ENCODE measurements at regions not wholly inside any gene's neighbourhood (a gene's known extent, or its start where the extent isn't known, plus 50 kb on each side); places are given as distances from the start of the nearest gene placed in this dataset.

- no peak for DNase-seq
Measured at GRCh38 chr12:46131732-46132469, 136.9 kb downstream of the SLC38A1 start.

DNA sequence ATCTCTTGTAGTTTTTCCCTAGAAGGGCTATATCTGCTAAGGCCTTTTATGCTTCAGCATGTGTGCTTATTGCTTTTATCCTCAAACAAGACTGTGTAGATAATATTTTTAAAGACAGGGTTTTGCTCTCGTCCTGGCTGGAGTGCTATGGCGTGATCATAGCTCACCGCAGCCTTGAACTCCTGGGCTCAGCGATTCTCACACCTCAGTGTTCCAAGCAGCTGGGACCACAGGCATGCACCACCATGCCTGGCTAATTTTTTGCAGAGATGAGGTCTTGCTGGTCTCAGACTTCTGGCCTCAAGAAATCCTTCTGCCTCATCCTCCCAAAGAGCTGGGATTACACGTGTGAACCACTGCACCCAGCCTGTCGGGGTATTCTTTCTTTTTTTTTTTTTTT is 137.3 kb upstream of the SCAF11 start:
- DNase-seq = no peak

DNA sequence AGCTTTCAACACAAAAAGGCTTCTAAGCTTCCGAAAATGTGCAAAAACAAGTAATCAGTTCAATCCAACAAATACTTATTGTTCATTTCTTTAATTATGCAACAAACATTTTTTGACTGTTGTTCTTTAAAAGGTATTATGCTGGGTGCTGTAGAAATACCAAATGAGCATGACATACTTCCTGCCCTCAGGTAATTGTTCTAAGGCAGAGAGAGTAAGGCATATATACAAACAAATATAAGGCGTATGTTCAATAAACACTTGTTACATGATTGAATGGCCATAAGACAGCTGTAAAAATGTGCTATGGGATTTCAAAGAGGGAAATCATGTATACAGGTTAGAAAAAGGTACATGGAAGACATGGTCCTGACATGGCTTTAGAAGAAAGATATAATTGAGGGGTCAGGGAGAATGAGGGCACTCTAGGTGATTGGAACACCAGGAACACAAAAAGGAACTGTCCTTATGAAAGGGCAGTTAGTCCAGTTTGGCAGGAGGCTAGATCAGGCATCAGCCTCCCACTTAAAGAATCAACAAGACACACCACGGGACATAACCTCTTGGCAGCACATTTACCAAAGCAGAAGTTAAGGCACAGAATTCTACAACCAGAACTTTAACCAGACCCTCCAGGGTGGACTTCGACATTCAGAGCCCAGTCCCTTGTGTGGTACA is 135.8 kb upstream of the SCAF11 start:
- no peak for DNase-seq

DNA sequence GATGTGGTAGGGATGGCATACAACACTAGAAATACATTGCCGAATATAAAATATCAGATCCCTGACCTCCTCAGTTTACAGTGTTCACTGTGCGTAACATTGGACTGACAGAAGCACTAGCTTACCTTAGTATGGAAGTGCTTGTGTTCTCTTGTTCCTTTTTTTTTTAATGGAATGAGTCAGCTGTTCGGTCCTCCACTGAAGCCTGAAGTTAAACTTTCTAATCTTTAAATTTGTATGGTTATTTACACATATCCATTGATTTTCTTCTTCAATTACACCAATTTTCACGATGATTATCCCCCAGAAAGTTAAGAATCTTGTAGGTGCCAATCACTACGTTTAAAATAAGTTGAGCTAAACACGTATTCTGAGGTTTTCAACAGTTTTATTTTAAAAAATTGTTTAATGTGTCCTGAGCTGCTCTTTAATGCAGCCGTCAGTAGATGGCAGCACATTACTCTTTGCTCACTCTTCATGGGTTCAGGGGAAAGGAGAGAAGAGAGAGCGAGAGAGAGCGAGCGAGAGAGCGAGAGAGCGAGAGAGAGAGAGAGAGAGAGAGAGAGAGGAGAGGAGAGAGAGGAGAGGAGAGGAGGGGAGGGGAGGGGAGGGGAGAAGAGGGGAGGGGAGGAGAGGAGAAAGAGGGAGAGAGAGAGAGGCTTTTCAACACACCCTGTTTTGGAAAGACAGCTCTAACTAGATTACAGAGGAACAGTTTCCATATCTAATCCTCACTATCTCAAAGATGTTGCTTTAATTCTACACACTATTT is 134.7 kb upstream of the SCAF11 start:
- DNase-seq = peak; percentile 66

DNA sequence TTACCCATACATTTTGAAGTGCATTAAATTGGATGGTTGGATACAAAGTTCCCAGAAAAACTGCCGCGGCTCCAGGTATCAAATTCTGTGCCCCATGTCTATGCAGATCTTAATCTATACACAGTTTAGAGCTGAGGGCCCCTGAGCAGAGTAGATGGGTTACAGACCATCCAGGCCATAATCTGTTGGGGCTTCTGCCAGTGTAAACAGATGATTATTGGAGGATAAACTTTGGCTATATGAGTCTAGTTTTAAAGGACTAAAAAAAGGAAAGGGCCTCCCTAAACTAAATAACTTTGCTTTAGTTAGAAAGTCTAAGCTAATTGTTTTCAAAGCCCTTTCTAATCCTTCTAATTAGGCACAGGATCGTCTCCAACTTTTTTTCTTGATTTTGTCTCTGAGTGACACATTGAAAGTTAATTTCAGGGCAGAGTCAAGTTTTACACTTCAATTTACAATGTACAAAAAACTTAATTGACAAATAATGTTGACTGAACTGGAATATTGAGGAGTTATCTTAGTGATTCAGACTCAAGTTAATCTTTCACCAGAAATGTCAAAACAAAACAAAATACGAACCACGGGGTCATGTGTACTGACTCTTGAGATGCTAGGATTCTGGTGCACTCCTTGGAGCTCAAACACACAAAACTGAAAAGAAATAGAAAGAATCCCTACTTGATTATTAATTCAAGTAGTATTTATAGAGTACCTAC is 133.9 kb upstream of the SCAF11 start:
- DNase-seq = no peak

DNA sequence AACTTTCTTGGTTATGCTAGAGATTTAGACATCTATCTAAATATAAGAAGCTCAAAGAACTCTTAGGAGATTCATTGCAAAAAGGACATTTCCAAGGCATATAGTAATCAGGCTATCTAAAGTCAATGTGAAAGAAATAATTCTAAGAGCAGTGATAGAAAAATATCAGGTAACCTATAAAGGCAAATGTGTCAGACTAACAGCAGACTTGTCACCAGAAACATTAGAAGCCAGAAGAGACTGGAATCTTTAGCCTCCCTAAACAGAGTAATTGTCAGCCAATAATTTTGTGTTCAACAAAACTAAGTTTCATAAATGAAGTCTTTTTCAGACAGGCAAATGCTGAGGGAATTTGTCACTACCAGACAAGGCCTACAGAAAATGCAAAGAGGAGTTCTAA is 122.0 kb upstream of the SCAF11 start:
- DNase-seq = no peak

GRCh38 chr12:46111715-46112114 is 121.3 kb upstream of the SCAF11 start:
- DNase-seq = no peak

DNA sequence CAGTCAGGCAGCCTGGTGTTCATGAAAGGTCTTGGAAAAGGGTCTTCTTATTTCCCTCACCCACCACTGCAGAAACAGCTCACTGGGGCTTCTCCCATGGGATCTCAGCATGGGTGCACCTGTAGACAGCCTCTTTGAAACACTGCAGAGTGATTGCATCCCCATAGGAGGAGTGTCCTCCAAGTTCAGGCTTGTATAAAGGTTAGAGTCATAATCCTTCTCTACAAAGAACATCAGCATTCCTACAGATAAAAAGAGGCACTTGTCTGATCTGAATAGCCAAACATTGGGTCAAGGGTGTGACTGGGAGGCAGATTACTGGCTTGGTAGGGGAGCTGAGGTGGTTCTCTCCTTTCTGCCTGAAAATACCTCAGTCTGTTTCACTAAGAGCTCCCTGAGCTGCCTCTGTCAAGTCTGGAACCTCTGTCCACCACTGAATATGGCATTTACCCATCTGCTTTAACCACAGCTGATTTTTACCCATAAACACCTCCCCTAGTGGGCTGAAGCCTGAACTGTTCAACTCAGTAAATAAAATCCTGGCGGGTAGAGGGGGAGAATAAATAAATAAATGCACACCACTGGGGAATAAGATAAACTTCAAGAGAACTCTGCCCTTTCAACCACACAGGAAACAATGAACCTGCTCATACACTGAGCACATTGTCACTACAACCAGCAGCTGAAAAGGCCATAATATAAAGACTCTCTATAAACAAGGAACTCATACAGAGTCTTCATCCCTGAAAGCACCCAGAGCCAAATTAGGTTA is 120.7 kb upstream of the SCAF11 start:
- DNase-seq = peak; percentile 66

DNA sequence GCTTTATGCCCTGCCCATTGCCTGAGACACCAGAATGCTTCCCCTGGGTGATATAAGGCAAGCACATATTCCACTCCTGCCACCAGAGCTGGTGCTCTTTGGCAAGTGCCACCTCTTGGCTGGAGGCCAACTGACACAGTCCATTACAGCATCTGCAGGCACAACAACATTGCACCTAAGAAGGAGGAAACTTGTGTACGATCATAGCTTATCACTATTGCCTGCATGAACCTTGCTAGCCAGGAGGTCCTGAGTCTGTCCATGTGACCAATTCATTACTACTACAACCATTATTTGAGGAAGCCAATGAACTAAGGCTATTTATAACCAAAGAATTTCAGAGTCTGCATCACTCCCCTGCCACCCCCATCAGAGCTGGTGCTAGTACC is 119.8 kb upstream of the SCAF11 start:
- DNase-seq = peak; percentile 94

GRCh38 chr12:46109343-46110222 is 119.2 kb upstream of the SCAF11 start:
- DNase-seq = peak; percentile 11

DNA sequence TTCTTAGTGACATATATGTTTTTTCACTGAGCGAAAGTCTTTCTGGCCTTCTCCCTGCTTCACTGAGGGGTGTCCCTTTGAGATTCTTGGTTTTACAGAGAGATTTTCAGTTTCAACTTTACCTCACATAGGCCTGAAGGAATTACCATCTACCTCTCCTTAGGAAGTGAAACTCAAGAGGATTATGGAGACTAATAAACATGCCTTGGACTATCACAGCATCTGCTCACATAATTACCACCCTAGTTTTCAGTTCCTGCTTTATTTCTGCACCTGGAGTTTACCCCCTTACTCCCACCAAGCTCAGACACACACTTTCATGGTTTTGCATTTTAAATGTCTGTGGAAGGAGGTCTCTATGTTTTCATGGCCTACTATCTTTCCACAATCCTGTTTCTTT is 118.3 kb upstream of the SCAF11 start:
- DNase-seq = peak; percentile 74

DNA sequence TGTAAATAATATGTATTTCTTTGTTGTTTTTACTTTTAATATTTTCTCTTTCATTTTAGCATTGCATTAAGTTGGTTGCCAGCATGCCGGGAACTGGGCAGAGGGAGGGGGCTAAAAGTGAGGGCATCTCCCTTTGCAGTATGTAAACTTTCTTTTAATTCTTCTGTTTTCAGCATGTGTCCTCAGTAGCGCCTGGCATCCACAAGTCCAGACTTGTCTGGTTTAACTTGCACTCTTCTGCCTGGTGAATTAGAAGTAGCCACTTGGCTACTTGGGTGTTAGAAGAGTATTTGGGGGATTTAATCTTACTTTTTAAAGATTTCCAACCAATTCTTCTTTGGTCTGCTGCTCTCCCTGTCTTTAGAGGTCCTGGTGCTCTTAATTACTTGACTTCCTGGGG is 117.2 kb upstream of the SCAF11 start:
- peak; percentile 30 for DNase-seq

DNA sequence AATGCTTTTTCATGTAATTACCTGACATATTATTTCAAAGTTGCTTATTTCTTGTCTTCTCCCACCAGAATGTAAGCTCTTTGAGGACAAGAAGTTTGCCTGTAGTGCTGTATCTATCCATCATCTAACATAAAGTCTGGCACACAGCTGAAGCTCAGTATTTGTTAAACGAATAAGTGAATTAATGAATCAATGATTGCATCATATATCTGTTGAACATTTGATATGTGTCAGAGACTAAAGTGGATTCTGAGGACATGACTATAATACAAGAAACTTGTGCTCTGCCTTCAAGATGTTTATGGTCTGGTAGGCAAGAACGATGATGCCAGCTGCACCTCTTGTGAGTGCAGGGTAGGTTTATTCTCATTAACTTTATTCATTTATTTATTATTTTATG is 115.4 kb upstream of the SCAF11 start:
- DNase-seq = no peak

- no peak for DNase-seq
Measured at GRCh38 chr12:46103559-46104383, 113.4 kb upstream of the SCAF11 start.

- no peak for DNase-seq
Measured at GRCh38 chr12:46101485-46101869, 111.1 kb upstream of the SCAF11 start.

DNA sequence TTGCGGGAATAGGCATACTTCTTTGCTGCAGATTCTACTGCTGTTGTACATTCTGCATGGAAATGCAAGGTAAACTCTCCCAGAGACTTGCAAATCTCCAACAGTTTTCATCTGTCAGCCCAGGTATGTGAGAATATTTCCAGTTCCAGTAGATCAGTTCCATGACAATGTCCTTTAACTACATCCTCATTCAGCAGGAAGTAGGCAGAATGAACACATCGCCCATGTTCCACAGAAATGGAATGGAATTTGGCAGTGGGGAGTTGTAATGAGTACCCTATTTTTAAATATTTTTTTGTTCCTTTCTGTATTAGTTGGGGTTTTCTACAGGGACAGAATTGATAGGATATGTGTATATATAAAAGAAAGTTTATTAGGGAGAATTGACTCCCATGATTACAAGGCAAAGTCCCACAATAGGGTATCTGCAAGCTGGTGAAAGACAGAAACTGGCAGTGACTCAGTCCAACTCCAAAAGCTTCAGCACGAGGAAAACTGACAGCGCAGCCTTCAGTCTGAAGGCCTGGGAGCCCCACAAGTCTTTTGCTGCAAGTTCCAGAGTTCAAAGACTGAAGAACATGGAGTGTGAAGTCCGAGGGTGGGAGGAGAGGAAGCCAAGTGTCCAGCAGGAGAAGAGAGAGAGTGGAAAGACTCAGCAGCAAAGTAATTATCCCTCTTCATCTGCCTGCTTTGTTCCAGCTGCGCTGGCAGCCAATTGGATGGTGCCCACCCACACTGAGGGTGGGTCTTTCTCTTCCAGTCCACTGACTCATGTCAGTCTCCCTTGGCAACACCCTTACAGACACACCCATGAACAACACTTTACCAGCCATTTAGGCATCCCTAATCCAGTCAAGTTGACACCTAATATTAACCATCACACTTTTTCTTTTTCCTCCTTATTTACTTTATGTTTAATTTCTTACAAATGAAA is 110.4 kb upstream of the SCAF11 start:
- no peak for DNase-seq

DNA sequence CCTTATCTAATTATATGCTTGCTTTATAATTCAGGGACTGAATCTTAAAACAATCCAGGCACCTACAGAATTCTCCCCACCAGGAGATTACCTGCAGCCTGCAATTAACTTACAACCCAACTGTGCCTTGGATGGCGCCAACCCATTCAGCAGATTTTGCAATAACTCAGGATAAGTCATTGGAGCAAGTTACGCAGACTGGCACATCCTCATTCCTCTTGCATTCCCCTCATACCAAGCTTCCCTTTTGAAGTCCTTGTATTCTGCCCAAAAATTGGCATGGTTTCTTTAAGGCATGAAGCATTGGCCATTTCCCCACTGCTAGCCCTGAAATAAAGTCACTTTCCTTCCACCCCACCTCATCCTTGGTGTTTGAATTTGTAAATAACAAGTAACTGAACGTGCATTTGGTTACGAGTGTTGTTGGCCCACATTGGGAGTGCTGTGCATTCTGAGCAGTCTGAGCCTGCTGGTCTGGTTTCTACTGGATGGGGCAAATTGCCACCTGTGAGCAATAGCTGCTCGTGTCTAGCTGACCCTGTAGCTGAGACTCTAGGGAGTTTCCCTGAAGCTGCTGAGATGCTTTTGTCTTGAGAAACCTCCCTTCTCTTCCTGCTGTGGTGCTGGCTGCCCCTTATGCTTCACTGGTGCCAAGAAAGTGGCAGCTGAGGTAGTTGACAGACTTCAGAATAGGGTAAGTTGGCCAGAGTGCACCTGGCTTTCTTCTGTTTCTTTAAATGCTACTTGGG is 99.2 kb upstream of the SCAF11 start:
- no peak for DNase-seq

GRCh38 chr12:46087916-46088439 is 97.6 kb upstream of the SCAF11 start:
- DNase-seq = no peak

Data from RPMI8226 (cell line).